NT2/D1 (cell line): ENCODE measurements at regions not wholly inside any gene's neighbourhood (a gene's known extent, or its start where the extent isn't known, plus 50 kb on each side); places are given as distances from the start of the nearest gene placed in this dataset.

Experiments used
- DNase-seq: peaks from one replicate; pipeline ENCODE4 v3.0.0-alpha.2; 2011; ENCODE audit warnings: low read depth, low spot score
- H3K27me3 ChIP-seq: 2 replicates; pipeline ENCODE4 v1.6.0; 2011; ENCODE audit warnings: mild to moderate bottlenecking; ENCODE audit not compliant: insufficient read length, insufficient read depth
- H3K36me3 ChIP-seq: 2 replicates; pipeline ENCODE4 v1.6.1; 2011; ENCODE audit warnings: mild to moderate bottlenecking, low read length, mixed read lengths; ENCODE audit not compliant: insufficient read depth, insufficient read length
- H3K4me1 ChIP-seq: 2 replicates; pipeline ENCODE4 v1.5.1; 2011; ENCODE audit not compliant: insufficient read depth, insufficient read length
- H3K4me3 ChIP-seq: 2 replicates; pipeline ENCODE4 v1.5.1; 2011; ENCODE audit warnings: low read depth; ENCODE audit not compliant: insufficient read length
- H3K9ac ChIP-seq: 2 replicates; pipeline ENCODE4 v1.6.0; 2011; ENCODE audit warnings: low read depth; ENCODE audit not compliant: insufficient read length
- H3K9me3 ChIP-seq: 2 replicates; pipeline ENCODE4 v1.5.1; 2011; ENCODE audit warnings: mild to moderate bottlenecking, low read length; ENCODE audit not compliant: insufficient read depth
- SUZ12 ChIP-seq: IDR thresholded peaks from 2 replicates; pipeline ENCODE4 v1.6.1; 2011; ENCODE audit not compliant: insufficient read length, insufficient read depth; ENCODE audit errors: extremely low read depth
- YY1 ChIP-seq: IDR thresholded peaks from 2 replicates; pipeline ENCODE4 v1.6.1; 2011; ENCODE audit not compliant: insufficient read length, insufficient read depth
- ZNF274 ChIP-seq: IDR thresholded peaks from 2 replicates; pipeline ENCODE4 v1.6.1; 2011; ENCODE audit warnings: mild to moderate bottlenecking, low read depth, low read length

GRCh38 chr10:3290550-3290949 lies 118.0 kb upstream of the PITRM1 start:
- Histone ChIP-seq H3K9ac (no peak overlapping the region), H3K4me3 (no peak overlapping the region), H3K4me1 (peaks cover 3% of the 10 kb centered on the region), H3K9me3 (no peaks in the 10 kb centered on the region), H3K27me3 (no peaks in the 10 kb centered on the region), H3K36me3 (no peaks in the 10 kb centered on the region)
- TF ChIP-seq YY1 (no peak), ZNF274 (no peak), SUZ12 (no peak)
- DNase-seq, result no peak

GRCh38 chr10:3287572-3288445 lies 115.2 kb upstream of the PITRM1 start:
- Histone ChIP-seq H3K4me1 (no peaks in the 10 kb centered on the region), H3K9me3 (no peaks in the 10 kb centered on the region), H3K36me3 (no peaks in the 10 kb centered on the region), H3K9ac (no peak overlapping the region), H3K27me3 (no peaks in the 10 kb centered on the region), H3K4me3 (no peak overlapping the region)
- no peak for DNase-seq
- TF ChIP-seq SUZ12 (no peak), ZNF274 (no peak), YY1 (no peak)

- H3K9me3 ChIP-seq, result no peaks in the 10 kb centered on the region
- H3K9ac ChIP-seq, result no peak overlapping the region
- H3K4me3 ChIP-seq, result no peak overlapping the region
- no peaks in the 10 kb centered on the region for H3K36me3 ChIP-seq
- DNase-seq, result no peak
- TF ChIP-seq YY1 (no peak), ZNF274 (no peak)
- H3K27me3 ChIP-seq, result no peaks in the 10 kb centered on the region
- H3K4me1 ChIP-seq, result no peaks in the 10 kb centered on the region
Measured at GRCh38 chr10:3282674-3283017, 110.1 kb upstream of the PITRM1 start.

- TF ChIP-seq YY1 (no peak), ZNF274 (no peak), SUZ12 (no peak)
Measured at GRCh38 chr10:3281941-3282673, 109.5 kb upstream of the PITRM1 start.

GRCh38 chr10:3278771-3279170 lies 106.2 kb upstream of the PITRM1 start:
- no peaks in the 10 kb centered on the region for H3K36me3 ChIP-seq
- no peaks in the 10 kb centered on the region; the same call in 1 of the 2 replicates for H3K9me3 ChIP-seq
- H3K27me3 ChIP-seq, result no peaks in the 10 kb centered on the region
- no peak for DNase-seq
- no peak overlapping the region for H3K9ac ChIP-seq
- no peaks in the 10 kb centered on the region for H3K4me1 ChIP-seq
- TF ChIP-seq ZNF274, result no peak
- H3K4me3 ChIP-seq, result no peak overlapping the region

More at GRCh38 chr10:3281941-3282673, 109.5 kb upstream of the PITRM1 start:
- H3K4me3 ChIP-seq, result no peak overlapping the region
- H3K36me3 ChIP-seq, result no peaks in the 10 kb centered on the region
- H3K9ac ChIP-seq, result no peak overlapping the region
- no peaks in the 10 kb centered on the region for H3K4me1 ChIP-seq
- no peak for DNase-seq
- H3K27me3 ChIP-seq, result no peaks in the 10 kb centered on the region
- no peaks in the 10 kb centered on the region for H3K9me3 ChIP-seq

- no peak for DNase-seq
- no peaks in the 10 kb centered on the region for H3K36me3 ChIP-seq
- no peak overlapping the region for H3K4me3 ChIP-seq
- H3K9ac ChIP-seq, result no peak overlapping the region
- H3K27me3 ChIP-seq, result no peaks in the 10 kb centered on the region
- no peaks in the 10 kb centered on the region; the same call in 1 of the 2 replicates for H3K9me3 ChIP-seq
- TF ChIP-seq ZNF274 (no peak), SUZ12 (no peak), YY1 (no peak)
- H3K4me1 ChIP-seq, result no peaks in the 10 kb centered on the region
Measured at GRCh38 chr10:3277566-3277965, 105.0 kb upstream of the PITRM1 start.

- H3K27me3 ChIP-seq, result no peaks in the 10 kb centered on the region
- TF ChIP-seq SUZ12 (no peak), YY1 (no peak), ZNF274 (no peak)
- H3K9ac ChIP-seq, result no peak overlapping the region
- no peaks in the 10 kb centered on the region for H3K4me1 ChIP-seq
- H3K9me3 ChIP-seq, result no peaks in the 10 kb centered on the region; the same call in 1 of the 2 replicates
- H3K4me3 ChIP-seq, result no peak overlapping the region
- DNase-seq, result no peak
- no peaks in the 10 kb centered on the region for H3K36me3 ChIP-seq
Measured at GRCh38 chr10:3274414-3274813, 101.8 kb upstream of the PITRM1 start.

GRCh38 chr10:3273966-3274365 lies 101.4 kb upstream of the PITRM1 start:
- no peak for TF ChIP-seq ZNF274
- no peak for TF ChIP-seq SUZ12
- TF ChIP-seq YY1, result no peak

More at GRCh38 chr10:3273966-3274365, 101.4 kb upstream of the PITRM1 start:
- Histone ChIP-seq H3K36me3 (no peaks in the 10 kb centered on the region), H3K27me3 (no peaks in the 10 kb centered on the region), H3K9ac (no peak overlapping the region), H3K4me3 (no peak overlapping the region), H3K9me3 (no peaks in the 10 kb centered on the region; the same call in 1 of the 2 replicates), H3K4me1 (no peaks in the 10 kb centered on the region)
- DNase-seq, result no peak
